ENCODE measurements at regions not wholly inside any gene's neighbourhood (a gene's known extent, or its start where the extent isn't known, plus 50 kb on each side); places are given as distances from the start of the nearest gene placed in this dataset.

DNA sequence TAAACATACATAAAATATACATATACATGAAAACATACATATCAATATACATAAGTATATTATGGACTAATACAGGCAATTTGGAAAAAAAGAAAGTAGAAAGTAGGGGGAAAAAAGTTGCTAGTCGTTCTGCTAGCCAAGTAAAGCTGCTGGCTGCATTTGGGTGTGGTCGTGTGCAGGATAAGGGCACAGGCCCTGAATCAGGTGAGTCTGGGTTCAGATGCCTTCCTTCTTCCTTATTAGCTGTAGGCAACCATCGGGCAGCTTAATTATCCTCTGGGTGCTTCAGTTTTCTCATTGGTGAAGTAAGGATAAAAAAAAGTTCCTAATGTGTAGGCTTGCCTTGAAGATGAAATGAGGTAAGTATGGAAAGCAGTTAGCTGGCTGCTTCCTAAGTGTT, 59.2 kb upstream of the SPRY4 start:
- DNase-seq (ENCODE audit: low read depth) = no peak

DNA sequence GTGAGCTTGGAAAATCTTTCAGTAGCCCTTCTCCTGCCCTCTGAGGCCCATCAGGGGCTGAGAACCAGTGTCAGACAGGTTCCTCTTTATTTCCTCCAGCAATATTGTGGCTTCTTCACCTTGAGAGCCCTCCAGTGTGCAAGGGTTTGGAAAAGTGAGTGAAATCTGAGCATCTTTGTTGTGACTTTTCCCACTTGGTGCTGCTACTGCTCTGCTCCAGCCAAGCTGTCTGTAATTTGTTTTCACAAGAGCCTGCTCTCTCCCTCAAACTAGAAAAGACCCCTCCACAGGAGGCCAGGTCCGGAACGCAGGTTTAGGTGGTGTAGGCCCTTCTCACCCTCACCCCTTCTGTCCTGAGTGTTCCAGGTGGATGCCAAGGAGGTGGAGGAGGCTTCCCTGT, 57.4 kb upstream of the SPRY4 start:
- DNase-seq (ENCODE audit: low read depth) = no peak

DNA sequence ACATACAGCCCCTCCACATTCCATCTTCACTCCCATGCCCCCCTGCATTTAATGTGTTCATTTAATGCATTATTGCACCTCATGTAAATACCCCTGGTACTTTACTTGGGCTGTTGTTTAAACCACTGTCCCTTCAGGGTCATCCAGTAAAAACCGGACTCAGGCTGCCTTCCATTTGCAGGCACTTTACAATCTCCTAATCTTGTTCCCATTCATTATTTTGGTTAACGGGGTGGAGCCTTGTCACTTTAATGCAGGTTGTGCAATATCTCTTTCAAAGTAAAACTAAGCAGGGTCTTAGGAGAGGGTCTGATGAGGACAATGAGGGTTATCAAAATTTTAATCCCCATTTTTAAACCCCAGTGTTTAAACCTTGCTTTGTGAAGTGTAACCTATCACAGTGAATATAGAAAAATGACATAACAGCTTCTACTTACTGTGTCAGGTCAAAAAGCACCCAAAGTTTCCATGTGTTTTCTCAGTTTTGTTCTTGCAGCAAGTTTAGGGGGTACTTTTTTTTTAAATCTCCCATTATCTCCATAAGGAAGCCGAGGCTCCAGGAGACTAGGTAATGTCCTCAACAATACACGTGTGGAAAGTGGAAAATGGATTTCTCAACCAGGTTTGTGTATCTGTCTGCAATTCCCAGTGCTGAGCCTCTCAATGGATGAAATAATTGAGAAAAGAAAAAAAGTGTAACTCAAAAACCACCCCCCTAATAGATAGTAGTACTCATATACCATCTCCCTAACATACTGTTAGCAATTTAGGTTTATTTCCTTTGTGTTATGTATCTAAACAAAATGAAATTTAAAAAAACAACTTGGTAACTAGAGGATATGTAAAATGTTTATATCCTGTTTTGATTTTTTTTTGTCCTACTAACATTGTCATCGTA, 54.2 kb upstream of the SPRY4 start:
- DNase-seq (ENCODE audit: low read depth) = no peak

DNA sequence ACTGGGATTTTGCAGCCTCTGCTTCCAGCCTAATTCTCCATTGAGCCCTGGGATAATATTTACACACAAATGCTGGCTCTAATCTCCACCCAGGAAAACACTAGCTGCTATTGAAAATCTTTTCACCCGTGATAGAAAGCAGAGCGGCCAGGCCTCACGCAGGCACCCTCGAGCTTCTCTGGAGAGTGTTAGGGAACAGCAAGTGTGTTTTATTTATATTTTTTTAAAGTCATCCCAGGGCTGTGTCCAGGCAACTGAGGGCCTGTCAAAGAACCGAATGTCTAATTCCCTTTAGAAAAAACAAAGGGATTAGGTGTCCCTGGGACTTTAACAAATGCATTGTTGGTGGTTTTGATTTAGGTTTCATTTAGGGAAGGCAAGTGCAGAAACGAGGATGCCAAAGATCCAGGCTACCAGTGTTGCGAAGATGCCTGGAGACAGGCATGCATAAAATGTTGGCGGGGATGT, 51.2 kb upstream of the SPRY4 start:
- DNase-seq (ENCODE audit: low read depth) = no peak

All from HT1080 (cell line).